ENCODE measurements at regions not wholly inside any gene's neighbourhood (a gene's known extent, or its start where the extent isn't known, plus 50 kb on each side); places are given as distances from the start of the nearest gene placed in this dataset.
"Not testable (repeated sequence)": the region's sequence is repeated elsewhere in the genome, so short reads cannot be mapped to it uniquely, and the experiment has no call there.

DNA sequence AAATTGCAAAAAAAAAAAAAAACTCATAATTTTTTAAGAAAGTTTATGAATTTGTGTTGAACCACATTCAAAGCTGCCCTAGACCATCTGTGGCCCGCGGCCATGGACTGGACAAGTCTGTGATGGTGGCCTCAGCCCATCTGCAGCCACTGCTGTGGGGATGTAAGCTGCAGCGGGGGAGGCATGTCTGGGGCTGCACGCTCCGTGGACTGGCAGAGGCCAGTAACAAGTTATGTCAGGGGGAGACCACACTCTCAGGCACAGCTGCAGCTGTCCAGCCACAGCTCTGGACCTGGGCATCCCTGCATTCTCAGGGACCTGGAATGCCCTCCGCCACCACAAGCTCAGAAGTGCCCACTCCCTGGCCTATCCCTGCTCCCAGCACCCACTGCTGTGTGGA lies 1272.3 kb upstream of the CDH9 start:
- H3K4me3 ChIP-seq, result no peak overlapping the region
- TF ChIP-seq, protein P1, sequence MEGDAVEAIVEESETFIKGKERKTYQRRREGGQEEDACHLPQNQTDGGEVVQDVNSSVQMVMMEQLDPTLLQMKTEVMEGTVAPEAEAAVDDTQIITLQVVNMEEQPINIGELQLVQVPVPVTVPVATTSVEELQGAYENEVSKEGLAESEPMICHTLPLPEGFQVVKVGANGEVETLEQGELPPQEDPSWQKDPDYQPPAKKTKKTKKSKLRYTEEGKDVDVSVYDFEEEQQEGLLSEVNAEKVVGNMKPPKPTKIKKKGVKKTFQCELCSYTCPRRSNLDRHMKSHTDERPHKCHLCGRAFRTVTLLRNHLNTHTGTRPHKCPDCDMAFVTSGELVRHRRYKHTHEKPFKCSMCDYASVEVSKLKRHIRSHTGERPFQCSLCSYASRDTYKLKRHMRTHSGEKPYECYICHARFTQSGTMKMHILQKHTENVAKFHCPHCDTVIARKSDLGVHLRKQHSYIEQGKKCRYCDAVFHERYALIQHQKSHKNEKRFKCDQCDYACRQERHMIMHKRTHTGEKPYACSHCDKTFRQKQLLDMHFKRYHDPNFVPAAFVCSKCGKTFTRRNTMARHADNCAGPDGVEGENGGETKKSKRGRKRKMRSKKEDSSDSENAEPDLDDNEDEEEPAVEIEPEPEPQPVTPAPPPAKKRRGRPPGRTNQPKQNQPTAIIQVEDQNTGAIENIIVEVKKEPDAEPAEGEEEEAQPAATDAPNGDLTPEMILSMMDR (IDR thresholded peaks at IDR 0.05), result no peak
- TF ChIP-seq POLR2A (IDR thresholded peaks at IDR 0.05), result no peak
- DNase-seq, result peak in 1 of 3 donors; percentile 31
- no peaks in the 10 kb centered on the region for H3K4me1 ChIP-seq
- H3K27ac ChIP-seq, result no peak overlapping the region
- no peaks in the 10 kb centered on the region for H3K36me3 ChIP-seq
- H3K27me3 ChIP-seq, result no peaks in the 10 kb centered on the region
- no peaks in the 10 kb centered on the region for H3K9me3 ChIP-seq

DNA sequence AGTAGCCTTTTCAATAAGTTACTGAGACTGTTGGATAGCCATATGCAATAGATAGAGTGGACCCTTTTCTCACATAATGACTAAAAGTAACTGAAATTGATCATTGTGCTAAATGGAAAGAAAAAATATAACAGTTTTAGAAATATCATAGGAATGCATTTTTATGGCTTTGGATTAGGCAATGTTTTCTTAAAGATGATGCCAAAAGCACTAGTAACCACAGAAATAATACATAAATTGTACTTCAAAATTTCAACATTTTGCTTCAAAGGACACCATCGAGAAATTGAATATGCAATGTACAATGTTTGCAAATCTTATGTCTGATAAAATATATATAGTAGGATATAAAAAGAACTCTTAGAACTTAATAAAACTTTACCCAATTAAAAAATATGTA lies 1267.5 kb upstream of the CDH9 start:
- DNase-seq, result no peak
- Histone ChIP-seq H3K4me3 (no peak overlapping the region), H3K9me3 (peaks cover 0 to 7% (median 0%) of the 10 kb centered on the region in 4 donors), H3K36me3 (no peaks in the 10 kb centered on the region), H3K27ac (no peak overlapping the region), H3K27me3 (no peaks in the 10 kb centered on the region), H3K4me1 (no peaks in the 10 kb centered on the region)
- no peak for TF ChIP-seq POLR2A (IDR thresholded peaks at IDR 0.05)
- TF ChIP-seq, protein P1 (IDR thresholded peaks at IDR 0.05), result no peak

DNA sequence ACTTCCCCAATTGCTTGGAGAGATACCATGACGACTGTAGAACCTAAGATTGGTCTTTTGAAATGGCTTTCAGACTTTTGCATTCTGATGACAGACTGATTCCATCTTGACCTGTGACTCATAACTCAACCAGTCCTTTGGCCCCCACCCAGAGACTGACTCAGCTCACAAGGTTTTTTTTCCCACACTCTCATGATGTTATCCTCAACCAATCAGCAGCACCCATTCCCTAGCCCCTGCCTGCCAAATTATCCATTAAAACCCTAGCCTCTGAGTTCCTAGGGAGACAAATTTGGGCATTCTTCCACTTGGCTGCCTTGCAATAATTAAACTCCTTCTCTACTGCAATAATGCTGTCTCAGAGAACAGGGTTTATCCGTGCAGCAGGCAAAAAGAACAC lies 1263.3 kb upstream of the CDH9 start:
- TF ChIP-seq POLR2A (IDR thresholded peaks at IDR 0.05), result no peak
- TF ChIP-seq, protein P1 (IDR thresholded peaks at IDR 0.05), result no peak
- H3K9me3 ChIP-seq, result peaks cover 0 to 10% (median 0%) of the 10 kb centered on the region in 4 donors
- H3K27me3 ChIP-seq, result no peaks in the 10 kb centered on the region
- DNase-seq, result no peak
- no peak overlapping the region for H3K27ac ChIP-seq
- H3K4me3 ChIP-seq, result no peak overlapping the region
- H3K36me3 ChIP-seq, result no peaks in the 10 kb centered on the region
- H3K4me1 ChIP-seq, result no peaks in the 10 kb centered on the region

DNA sequence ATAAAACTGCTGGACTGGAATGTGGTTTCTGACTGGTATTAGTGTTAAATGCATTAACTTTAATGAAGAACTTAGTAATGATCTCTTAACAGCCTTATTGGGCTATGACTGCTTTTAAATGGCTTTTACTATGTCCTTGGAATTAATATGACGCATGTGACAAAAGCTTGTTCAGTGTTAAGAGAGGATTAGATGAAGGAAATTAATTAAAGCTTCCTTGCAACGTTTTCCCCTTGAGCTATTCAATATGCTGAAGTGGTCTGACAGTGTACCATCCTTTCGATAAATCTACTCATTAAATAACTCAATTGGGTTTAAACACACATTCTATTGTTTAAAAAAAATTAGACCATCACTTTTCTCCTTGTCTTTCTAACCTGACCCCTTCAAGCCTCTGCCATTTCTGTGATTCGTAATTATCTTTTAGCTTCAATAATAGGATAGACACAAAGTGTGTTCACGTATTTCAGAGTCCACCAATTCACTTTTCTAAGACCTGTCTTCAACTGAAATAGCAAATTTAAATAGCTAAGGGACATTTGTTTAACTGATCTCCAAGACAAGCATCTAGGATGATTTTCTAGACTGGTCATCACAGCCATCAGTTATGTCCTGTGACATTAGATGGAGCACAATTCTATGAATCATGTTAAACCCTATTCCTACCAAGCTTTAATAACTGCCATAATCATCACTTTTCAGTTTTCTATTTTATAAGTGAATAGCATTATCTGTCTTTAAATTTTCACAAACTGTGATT lies 1258.0 kb upstream of the CDH9 start:
- Histone ChIP-seq H3K36me3 (no peaks in the 10 kb centered on the region), H3K4me3 (no peak overlapping the region), H3K4me1 (no peaks in the 10 kb centered on the region), H3K9me3 (peaks cover 0 to 8% (median 0%) of the 10 kb centered on the region in 4 donors), H3K27ac (no peak overlapping the region), H3K27me3 (no peaks in the 10 kb centered on the region)
- DNase-seq, result no peak
- TF ChIP-seq, protein P1 (IDR thresholded peaks at IDR 0.05), result no peak
- no peak for TF ChIP-seq POLR2A (IDR thresholded peaks at IDR 0.05)

DNA sequence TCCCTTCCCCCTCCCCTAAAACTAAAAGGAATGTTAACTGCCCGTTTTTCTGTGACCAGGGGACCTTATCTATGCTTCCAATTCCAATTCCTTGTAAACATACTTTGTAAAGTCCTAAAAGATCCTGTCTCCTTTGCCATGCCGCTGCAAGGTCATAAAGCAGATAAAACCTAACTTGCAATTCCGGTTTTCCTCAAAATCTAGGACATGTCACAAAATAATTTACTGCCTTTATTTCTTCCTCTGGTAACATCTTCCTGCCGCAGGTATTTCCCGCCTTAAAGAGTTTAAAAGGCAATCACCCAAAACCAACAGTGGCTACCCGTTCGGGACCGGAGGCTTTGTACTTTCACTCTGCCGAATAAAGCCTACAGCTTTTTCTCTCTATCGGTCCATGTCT lies 1248.6 kb upstream of the CDH9 start:
- not testable (repeated sequence) for DNase-seq, H3K9me3 ChIP-seq, H3K36me3 ChIP-seq, H3K27me3 ChIP-seq, H3K4me3 ChIP-seq, H3K4me1 ChIP-seq, H3K27ac ChIP-seq

DNA sequence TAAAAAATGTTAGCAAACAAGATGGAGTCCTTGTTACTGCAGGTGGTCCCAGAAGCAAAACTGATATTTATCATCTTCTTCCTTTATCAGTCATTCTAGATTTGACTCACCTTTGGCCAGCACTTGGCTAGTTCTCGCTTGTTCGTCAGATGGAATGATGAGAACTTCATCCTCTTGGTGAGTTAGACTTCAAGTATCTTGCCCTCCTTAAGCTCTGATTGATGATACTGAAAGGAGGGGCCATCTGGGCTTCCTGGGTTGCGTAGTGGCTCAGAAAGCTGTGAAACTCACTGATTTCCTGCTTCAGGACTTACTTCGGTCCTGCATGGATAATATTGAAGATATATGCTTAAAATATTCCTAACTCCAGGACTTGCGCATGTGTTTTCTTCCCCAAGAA lies 1248.2 kb upstream of the CDH9 start:
- DNase-seq, result no peak
- H3K27me3 ChIP-seq, result no peaks in the 10 kb centered on the region
- H3K27ac ChIP-seq, result no peak overlapping the region
- no peaks in the 10 kb centered on the region for H3K9me3 ChIP-seq
- H3K4me1 ChIP-seq, result no peaks in the 10 kb centered on the region
- no peak overlapping the region for H3K4me3 ChIP-seq
- no peaks in the 10 kb centered on the region for H3K36me3 ChIP-seq
- no peak for TF ChIP-seq POLR2A (IDR thresholded peaks at IDR 0.05)
- TF ChIP-seq, protein P1 (IDR thresholded peaks at IDR 0.05), result no peak

All from Peyer's patch (tissue), 4 donors.